ENCODE measurements at regions not wholly inside any gene's neighbourhood (a gene's known extent, or its start where the extent isn't known, plus 50 kb on each side); places are given as distances from the start of the nearest gene placed in this dataset.

DNA sequence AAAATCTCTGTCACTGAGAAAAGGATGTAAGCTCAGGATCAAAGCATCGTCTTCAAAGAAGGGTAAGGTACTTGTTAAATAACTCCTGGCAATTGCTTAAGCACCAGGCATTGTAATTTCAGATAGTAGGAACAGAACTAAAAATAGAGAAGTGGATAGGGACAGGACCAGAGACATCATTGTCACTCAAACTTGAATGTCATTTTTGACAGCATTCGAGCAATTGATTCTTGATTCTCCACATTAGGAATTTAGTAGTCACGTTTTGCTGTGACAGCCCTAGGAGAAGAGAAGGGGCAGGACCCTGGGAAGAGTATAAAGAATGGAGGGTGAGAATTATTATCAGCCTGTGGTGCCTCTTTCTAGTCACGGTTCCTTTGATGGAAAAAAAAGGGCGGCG lies 50.1 kb upstream of the BACH2 start:
- no peaks in the 10 kb centered on the region for H3K4me1 ChIP-seq (ENCODE audit: control insufficient read depth in 2 of 2, insufficient read depth in 2 of 2, low read length in 2 of 2)
- H3K9ac ChIP-seq (ENCODE audit: low read depth in 1 of 2, low read length in 2 of 2) = no peak overlapping the region
- H3K27me3 ChIP-seq (ENCODE audit: control insufficient read depth in 2 of 2, insufficient read depth in 2 of 2, low read length in 2 of 2) = no peaks in the 10 kb centered on the region
- H3K4me3 ChIP-seq (ENCODE audit: low read length in 2 of 2) = no peak overlapping the region
- H3K27ac ChIP-seq (ENCODE audit: low read depth in 2 of 2, low read length in 2 of 2) = no peak overlapping the region
- no peaks in the 10 kb centered on the region for H3K9me3 ChIP-seq (ENCODE audit: control insufficient read depth in 2 of 2, low read length in 2 of 2)
- H3K36me3 ChIP-seq (ENCODE audit: control insufficient read depth in 2 of 2, insufficient read depth in 2 of 2, low read length in 2 of 2) = no peaks in the 10 kb centered on the region
